Panc1 (cell line): ENCODE measurements at regions not wholly inside any gene's neighbourhood (a gene's known extent, or its start where the extent isn't known, plus 50 kb on each side); places are given as distances from the start of the nearest gene placed in this dataset.

Source experiments
- ATAC-seq: fragments of 200-7000 bp; cut with Tn5 transposase; 2 replicates; pipeline ENCODE4 v1.9.1; 2020; ENCODE audit warnings: mild to moderate bottlenecking, moderate library complexity
- BruUV-seq: library from RNA; stranded (reverse); fragments of 400-500 nt; replicated peaks from 2 replicates; lab custom pipeline; 2021; lab: Mats Ljungman, UMichigan
- CTCF ChIA-PET: fragments of 300-600 bp; sonication (Branson Sonifier 250); formaldehyde crosslinking; loops from one replicate; lab custom pipeline; 2022; ENCODE audit warnings: antibody characterized with exemption; lab: Charles Lee
- POLR2A ChIA-PET: fragments of 300-600 bp; sonication (Branson Sonifier 250); formaldehyde crosslinking; loops from one replicate; lab custom pipeline; 2022; ENCODE audit warnings: antibody characterized with exemption; lab: Charles Lee
- DNase-seq: peaks from one replicate; pipeline ENCODE4 v3.0.0-alpha.2; 2010; ENCODE audit warnings: low read depth, low spot score
- H3K27ac ChIP-seq: 2 replicates; pipeline ENCODE4 v1.5.1; 2011; ENCODE audit warnings: mild to moderate bottlenecking, low read length, inconsistent platforms
- H3K27me3 ChIP-seq: fragments of 200-500 bp; sonication (Bioruptor generic); 2 replicates; pipeline ENCODE4 v1.6.0; 2014; ENCODE audit warnings: low read length, inconsistent platforms; ENCODE audit not compliant: control insufficient read depth, insufficient read depth
- H3K36me3 ChIP-seq: fragments of 200-500 bp; sonication (Bioruptor generic); 2 replicates; pipeline ENCODE4 v1.5.1; 2014; ENCODE audit warnings: inconsistent platforms, mild to moderate bottlenecking, low read length, moderate library complexity; ENCODE audit not compliant: control insufficient read depth, insufficient read depth
- H3K4me1 ChIP-seq: 2 replicates; pipeline ENCODE4 v1.5.1; 2011; ENCODE audit warnings: inconsistent platforms, mild to moderate bottlenecking, low read length, moderate library complexity; ENCODE audit not compliant: control insufficient read depth, insufficient read depth
- H3K4me3 ChIP-seq, 2 experiments: 2 replicates each; pipeline ENCODE4 v1.5.1; 2011 to 2012; ENCODE audit warnings: low read depth in 2 of 2, low read length in 2 of 2, mild to moderate bottlenecking in 2 of 2, inconsistent platforms in 1 of 2, moderate library complexity in 1 of 2
- H3K9me3 ChIP-seq: fragments of 200-500 bp; sonication (Bioruptor generic); 2 replicates; pipeline ENCODE4 v1.5.1; 2014; ENCODE audit warnings: low read depth, mild to moderate bottlenecking, inconsistent platforms, low read length, moderate library complexity; ENCODE audit not compliant: control insufficient read depth, insufficient read depth
- POLR2AphosphoS5 ChIP-seq: IDR thresholded peaks from 2 replicates; pipeline ENCODE4 v1.6.1; 2012; ENCODE audit warnings: mild to moderate bottlenecking, low read depth, low read length, moderate library complexity
- SIN3A ChIP-seq: IDR thresholded peaks from 2 replicates; pipeline ENCODE4 v1.6.1; 2012; ENCODE audit warnings: low read depth, mild to moderate bottlenecking, low read length, moderate library complexity, borderline replicate concordance; ENCODE audit not compliant: insufficient read depth
- TCF7L2 ChIP-seq: IDR thresholded peaks from 2 replicates; pipeline ENCODE4 v1.6.1; 2011; ENCODE audit warnings: mild to moderate bottlenecking, low read depth, low read length, inconsistent platforms
- in situ Hi-C: cut with HindIII; loops from 2 replicates; pipeline ENCODE4 v1.10.0; 2016; ENCODE audit warnings: low sequenced_read_pairs, low pct_unique_long_range_greater_than_20kb
- intact Hi-C: fragments of 100-400 bp; cut with micrococcal nuclease; formaldehyde crosslinking; loops from one replicate; pipeline ENCODE4 v1.10.0; 2022; ENCODE audit not compliant: unreplicated experiment
- TF ChIP-seq, protein P1 (sequence below), 2 experiments: IDR thresholded peaks; 2 replicates each; pipeline ENCODE4 v1.6.1; 2011 to 2012; ENCODE audit warnings: low read depth in 2 of 2, control low read depth in 1 of 2, low read length in 1 of 2, mild to moderate bottlenecking in 1 of 2, moderate library complexity in 1 of 2; ENCODE audit not compliant: insufficient read depth in 1 of 2
- TF ChIP-seq, protein P2 (sequence below): fragments of 450-650 bp; IDR thresholded peaks from 2 replicates; pipeline ENCODE4 v1.5.1; 2017; ENCODE audit warnings: mild to moderate bottlenecking

DNA sequence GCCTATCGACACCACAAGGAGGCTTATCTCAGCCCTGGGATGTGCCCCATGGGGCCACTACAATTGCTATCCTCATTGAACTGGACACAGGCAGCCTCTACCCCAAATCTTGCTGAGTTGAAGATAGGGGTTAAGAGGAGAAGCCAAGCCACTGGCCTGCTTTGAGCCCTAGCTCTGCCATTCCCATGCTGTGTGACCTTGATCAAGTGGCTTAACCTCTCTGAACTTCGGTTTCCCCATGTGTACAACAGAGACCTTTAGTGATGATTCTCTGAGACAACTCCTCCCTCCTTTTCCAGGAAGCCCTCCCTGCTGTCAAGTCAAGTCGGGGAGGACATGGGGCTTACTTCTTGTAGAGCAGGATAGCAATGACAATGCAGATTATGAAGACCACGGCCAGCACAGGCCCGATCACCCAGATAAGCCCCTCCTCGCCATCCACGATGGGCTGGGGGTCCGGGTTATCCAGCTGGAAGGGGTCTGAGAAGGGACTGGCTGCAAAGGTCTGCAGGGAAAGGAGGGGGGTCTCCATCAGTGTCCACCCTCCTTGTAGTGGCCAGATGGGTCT, 121.6 kb downstream of the PTPRS start:
- intact Hi-C loops (no loop called here), in situ Hi-C loops (no loop called here)
- Histone ChIP-seq H3K27ac (no peak overlapping the region), H3K27me3 (no peaks in the 10 kb centered on the region), H3K9me3 (no peaks in the 10 kb centered on the region), H3K4me1 (no peaks in the 10 kb centered on the region), H3K36me3 (no peaks in the 10 kb centered on the region; the same call in 1 of the 2 replicates), H3K4me3 (no peak overlapping the region)
- TF ChIP-seq SIN3A (no peak), POLR2AphosphoS5 (no peak), TCF7L2 (no peak)
- TF ChIP-seq, protein P1, sequence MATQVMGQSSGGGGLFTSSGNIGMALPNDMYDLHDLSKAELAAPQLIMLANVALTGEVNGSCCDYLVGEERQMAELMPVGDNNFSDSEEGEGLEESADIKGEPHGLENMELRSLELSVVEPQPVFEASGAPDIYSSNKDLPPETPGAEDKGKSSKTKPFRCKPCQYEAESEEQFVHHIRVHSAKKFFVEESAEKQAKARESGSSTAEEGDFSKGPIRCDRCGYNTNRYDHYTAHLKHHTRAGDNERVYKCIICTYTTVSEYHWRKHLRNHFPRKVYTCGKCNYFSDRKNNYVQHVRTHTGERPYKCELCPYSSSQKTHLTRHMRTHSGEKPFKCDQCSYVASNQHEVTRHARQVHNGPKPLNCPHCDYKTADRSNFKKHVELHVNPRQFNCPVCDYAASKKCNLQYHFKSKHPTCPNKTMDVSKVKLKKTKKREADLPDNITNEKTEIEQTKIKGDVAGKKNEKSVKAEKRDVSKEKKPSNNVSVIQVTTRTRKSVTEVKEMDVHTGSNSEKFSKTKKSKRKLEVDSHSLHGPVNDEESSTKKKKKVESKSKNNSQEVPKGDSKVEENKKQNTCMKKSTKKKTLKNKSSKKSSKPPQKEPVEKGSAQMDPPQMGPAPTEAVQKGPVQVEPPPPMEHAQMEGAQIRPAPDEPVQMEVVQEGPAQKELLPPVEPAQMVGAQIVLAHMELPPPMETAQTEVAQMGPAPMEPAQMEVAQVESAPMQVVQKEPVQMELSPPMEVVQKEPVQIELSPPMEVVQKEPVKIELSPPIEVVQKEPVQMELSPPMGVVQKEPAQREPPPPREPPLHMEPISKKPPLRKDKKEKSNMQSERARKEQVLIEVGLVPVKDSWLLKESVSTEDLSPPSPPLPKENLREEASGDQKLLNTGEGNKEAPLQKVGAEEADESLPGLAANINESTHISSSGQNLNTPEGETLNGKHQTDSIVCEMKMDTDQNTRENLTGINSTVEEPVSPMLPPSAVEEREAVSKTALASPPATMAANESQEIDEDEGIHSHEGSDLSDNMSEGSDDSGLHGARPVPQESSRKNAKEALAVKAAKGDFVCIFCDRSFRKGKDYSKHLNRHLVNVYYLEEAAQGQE (IDR thresholded peaks at IDR 0.05; ENCODE audit: insufficient read depth in 1 of 2, low read depth in 2 of 2, low read length in 1 of 2), result no peak
- TF ChIP-seq, protein P2, sequence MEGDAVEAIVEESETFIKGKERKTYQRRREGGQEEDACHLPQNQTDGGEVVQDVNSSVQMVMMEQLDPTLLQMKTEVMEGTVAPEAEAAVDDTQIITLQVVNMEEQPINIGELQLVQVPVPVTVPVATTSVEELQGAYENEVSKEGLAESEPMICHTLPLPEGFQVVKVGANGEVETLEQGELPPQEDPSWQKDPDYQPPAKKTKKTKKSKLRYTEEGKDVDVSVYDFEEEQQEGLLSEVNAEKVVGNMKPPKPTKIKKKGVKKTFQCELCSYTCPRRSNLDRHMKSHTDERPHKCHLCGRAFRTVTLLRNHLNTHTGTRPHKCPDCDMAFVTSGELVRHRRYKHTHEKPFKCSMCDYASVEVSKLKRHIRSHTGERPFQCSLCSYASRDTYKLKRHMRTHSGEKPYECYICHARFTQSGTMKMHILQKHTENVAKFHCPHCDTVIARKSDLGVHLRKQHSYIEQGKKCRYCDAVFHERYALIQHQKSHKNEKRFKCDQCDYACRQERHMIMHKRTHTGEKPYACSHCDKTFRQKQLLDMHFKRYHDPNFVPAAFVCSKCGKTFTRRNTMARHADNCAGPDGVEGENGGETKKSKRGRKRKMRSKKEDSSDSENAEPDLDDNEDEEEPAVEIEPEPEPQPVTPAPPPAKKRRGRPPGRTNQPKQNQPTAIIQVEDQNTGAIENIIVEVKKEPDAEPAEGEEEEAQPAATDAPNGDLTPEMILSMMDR, result no peak
- ChIA-PET CTCF (interaction anchor here (0.5 kb wide), 1 partner anchor 52 kb away, joined by 9 read pairs; no protein-coding TSS in a partner anchor), POLR2A (no interaction called here)
- no TSS peak for BruUV-seq
- ATAC-seq (no peak), DNase-seq (no peak)

DNA sequence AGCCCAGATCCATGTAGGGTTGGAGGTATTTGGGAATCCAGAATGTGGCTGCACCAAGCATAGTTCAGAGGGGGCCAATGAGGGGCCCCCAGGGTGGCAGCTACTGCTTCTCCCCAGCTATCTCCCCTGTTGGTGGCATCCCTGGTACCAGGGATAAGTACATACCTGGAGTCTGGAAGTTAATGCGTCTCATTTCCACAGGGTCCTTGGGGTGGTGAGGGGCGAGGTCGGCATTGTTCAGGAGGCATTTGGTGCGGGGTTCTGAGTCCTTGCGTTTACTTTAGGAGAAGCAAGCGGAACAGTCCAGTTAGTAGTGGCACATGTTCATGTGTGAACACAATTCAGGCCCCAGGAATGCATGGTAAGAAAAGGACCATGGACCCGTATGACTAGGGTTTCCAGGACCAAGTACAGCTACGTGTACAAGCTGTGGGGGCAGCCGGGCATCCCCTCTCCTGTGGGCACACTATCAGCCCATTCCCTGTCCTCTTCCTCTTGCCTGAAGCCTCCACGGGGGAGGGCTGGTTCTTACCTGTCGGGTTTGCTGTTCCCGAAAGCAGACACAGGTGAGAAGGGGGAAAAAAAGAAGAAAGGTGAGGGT, 122.3 kb downstream of the PTPRS start:
- no peak for DNase-seq
- no peak for TF ChIP-seq POLR2AphosphoS5
- TF ChIP-seq, protein P1 (IDR thresholded peaks at IDR 0.05; ENCODE audit: insufficient read depth in 1 of 2, low read depth in 2 of 2, low read length in 1 of 2), result no peak
- TF ChIP-seq, protein P2, result no peak
- no peak for TF ChIP-seq TCF7L2
- TF ChIP-seq SIN3A, result no peak
- no peak for ATAC-seq
- Histone ChIP-seq H3K36me3 (no peaks in the 10 kb centered on the region; the same call in 1 of the 2 replicates), H3K9me3 (no peaks in the 10 kb centered on the region), H3K27me3 (no peaks in the 10 kb centered on the region), H3K27ac (no peak overlapping the region), H3K4me3 (no peak overlapping the region), H3K4me1 (no peaks in the 10 kb centered on the region)
- POLR2A ChIA-PET, result no interaction called here
- CTCF ChIA-PET, result interaction anchor here (0.5 to 0.6 kb wide), 2 partner anchors 53 to 209 kb away, joined by 3 to 9 read pairs; no protein-coding TSS in a partner anchor
- in situ Hi-C loops (no loop called here), intact Hi-C loops (no loop called here)
- no TSS peak for BruUV-seq
